A673 (cell line): ENCODE measurements at regions not wholly inside any gene's neighbourhood (a gene's known extent, or its start where the extent isn't known, plus 50 kb on each side); places are given as distances from the start of the nearest gene placed in this dataset.

Experiments used
- BruUV-seq: library from RNA; stranded (reverse); fragments of 400-500 nt; replicated peaks from 2 replicates; lab custom pipeline; 2021; lab: Mats Ljungman, UMichigan
- CTCF ChIA-PET: fragments of 300-600 bp; sonication (Branson Sonifier 250); formaldehyde crosslinking; loops from one replicate; lab custom pipeline; 2022; ENCODE audit warnings: antibody characterized with exemption; lab: Charles Lee
- POLR2A ChIA-PET: fragments of 300-600 bp; sonication (Branson Sonifier 250); formaldehyde crosslinking; loops from one replicate; lab custom pipeline; 2022; ENCODE audit warnings: antibody characterized with exemption; ENCODE audit not compliant: low non-redundant PET; lab: Charles Lee
- DNase-seq: peaks from one replicate; pipeline ENCODE4 v3.0.0-alpha.2; 2015; ENCODE audit warnings: low spot score
- H3K27ac ChIP-seq: fragments of 200-600 bp; sonication (generic); 2 replicates; pipeline ENCODE4 v1.5.1; 2016; ENCODE audit warnings: mixed run types, low read depth, mild to moderate bottlenecking, mixed read lengths, antibody characterized with exemption, low read length; ENCODE audit not compliant: poor library complexity, severe bottlenecking
- H3K27me3 ChIP-seq: fragments of 200-600 bp; sonication (generic); replicated peaks from 2 replicates; pipeline ENCODE4 v1.6.1; 2017; ENCODE audit warnings: mixed run types, low read depth, mild to moderate bottlenecking, mixed read lengths, antibody characterized with exemption, low read length; ENCODE audit not compliant: insufficient read depth, poor library complexity
- H3K36me3 ChIP-seq: fragments of 200-600 bp; sonication (generic); 2 replicates; pipeline ENCODE4 v1.6.1; 2016; ENCODE audit warnings: mixed run types, mild to moderate bottlenecking, mixed read lengths, antibody characterized with exemption, low read length; ENCODE audit not compliant: insufficient read depth, poor library complexity, severe bottlenecking
- H3K4me1 ChIP-seq: fragments of 200-600 bp; sonication (generic); 2 replicates; pipeline ENCODE4 v1.6.1; 2017; ENCODE audit warnings: mixed run types, mild to moderate bottlenecking, mixed read lengths, antibody characterized with exemption, low read length; ENCODE audit not compliant: insufficient read depth, poor library complexity, severe bottlenecking
- H3K4me3 ChIP-seq: fragments of 200-600 bp; sonication (generic); 2 replicates; pipeline ENCODE4 v1.5.1; 2016; ENCODE audit warnings: low read depth, mixed run types, mild to moderate bottlenecking, mixed read lengths, low read length; ENCODE audit not compliant: poor library complexity, severe bottlenecking
- H3K9me3 ChIP-seq: fragments of 200-600 bp; sonication (generic); 2 replicates; pipeline ENCODE4 v1.6.1; 2016; ENCODE audit warnings: mixed run types, low read depth, mild to moderate bottlenecking, mixed read lengths, antibody characterized with exemption, low read length; ENCODE audit not compliant: poor library complexity, severe bottlenecking
- EZH2 ChIP-seq: fragments of 200-600 bp; sonication (generic); IDR thresholded peaks from 2 replicates; pipeline ENCODE4 v1.6.1; 2017; ENCODE audit warnings: borderline replicate concordance, low read depth, mild to moderate bottlenecking, mixed read lengths, antibody characterized with exemption, low read length; ENCODE audit not compliant: poor library complexity, severe bottlenecking
- intact Hi-C: fragments of 100-400 bp; cut with micrococcal nuclease; formaldehyde crosslinking; loops from one replicate; pipeline ENCODE4 v1.10.0; 2022; ENCODE audit not compliant: unreplicated experiment
- TF ChIP-seq, protein P1 (sequence below): fragments of 300-800, 200-600 bp; sonication (generic); conservative IDR thresholded peaks from 2 replicates; pipeline ENCODE4 v1.5.1; 2017; ENCODE audit warnings: low read depth, mild to moderate bottlenecking, antibody characterized with exemption, low read length, moderate library complexity, mixed read lengths

- no peaks in the 10 kb centered on the region for H3K4me1 ChIP-seq
- ChIA-PET POLR2A (no interaction called here), CTCF (no interaction called here)
- H3K27me3 ChIP-seq, result no peaks in the 10 kb centered on the region
- H3K36me3 ChIP-seq, result no peaks in the 10 kb centered on the region
- DNase-seq, result no peak
- no peaks in the 10 kb centered on the region for H3K9me3 ChIP-seq
- intact Hi-C loops, result no loop called here
- BruUV-seq, result no TSS peak
- no peak overlapping the region for H3K4me3 ChIP-seq
- TF ChIP-seq, protein P1, sequence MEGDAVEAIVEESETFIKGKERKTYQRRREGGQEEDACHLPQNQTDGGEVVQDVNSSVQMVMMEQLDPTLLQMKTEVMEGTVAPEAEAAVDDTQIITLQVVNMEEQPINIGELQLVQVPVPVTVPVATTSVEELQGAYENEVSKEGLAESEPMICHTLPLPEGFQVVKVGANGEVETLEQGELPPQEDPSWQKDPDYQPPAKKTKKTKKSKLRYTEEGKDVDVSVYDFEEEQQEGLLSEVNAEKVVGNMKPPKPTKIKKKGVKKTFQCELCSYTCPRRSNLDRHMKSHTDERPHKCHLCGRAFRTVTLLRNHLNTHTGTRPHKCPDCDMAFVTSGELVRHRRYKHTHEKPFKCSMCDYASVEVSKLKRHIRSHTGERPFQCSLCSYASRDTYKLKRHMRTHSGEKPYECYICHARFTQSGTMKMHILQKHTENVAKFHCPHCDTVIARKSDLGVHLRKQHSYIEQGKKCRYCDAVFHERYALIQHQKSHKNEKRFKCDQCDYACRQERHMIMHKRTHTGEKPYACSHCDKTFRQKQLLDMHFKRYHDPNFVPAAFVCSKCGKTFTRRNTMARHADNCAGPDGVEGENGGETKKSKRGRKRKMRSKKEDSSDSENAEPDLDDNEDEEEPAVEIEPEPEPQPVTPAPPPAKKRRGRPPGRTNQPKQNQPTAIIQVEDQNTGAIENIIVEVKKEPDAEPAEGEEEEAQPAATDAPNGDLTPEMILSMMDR, result no peak
- no peak for TF ChIP-seq EZH2
- H3K27ac ChIP-seq, result no peak overlapping the region
Measured at GRCh38 chr10:31139497-31139896, 107.8 kb upstream of the ZNF438 start.

DNA sequence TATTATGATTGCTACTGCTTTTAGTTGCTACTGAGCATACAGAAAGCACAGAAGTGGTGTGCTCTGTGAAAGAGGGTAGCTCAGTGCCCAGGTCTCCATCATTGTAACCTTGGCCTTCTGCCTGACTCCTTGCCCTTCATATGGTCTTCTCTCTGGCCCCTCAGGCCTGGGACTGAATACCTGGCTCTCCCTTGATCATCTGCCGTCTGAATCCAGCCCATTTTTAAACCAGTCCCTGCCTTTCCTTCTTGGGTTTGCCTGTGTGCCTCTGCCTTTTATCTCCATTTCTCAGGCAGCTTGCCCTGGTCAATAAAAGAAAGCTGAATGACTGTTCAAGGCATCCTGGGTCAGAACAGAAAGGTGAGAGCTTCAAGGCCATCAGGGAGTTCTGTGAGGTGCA is 109.1 kb upstream of the ZNF438 start:
- Histone ChIP-seq H3K27ac (no peak overlapping the region), H3K27me3 (no peaks in the 10 kb centered on the region), H3K9me3 (no peaks in the 10 kb centered on the region), H3K4me3 (no peak overlapping the region), H3K4me1 (no peaks in the 10 kb centered on the region), H3K36me3 (no peaks in the 10 kb centered on the region)
- ChIA-PET CTCF (no interaction called here), POLR2A (no interaction called here)
- BruUV-seq, result no TSS peak
- DNase-seq, result no peak
- no peak for TF ChIP-seq EZH2
- TF ChIP-seq, protein P1, result no peak
- intact Hi-C loops, result no loop called here

DNA sequence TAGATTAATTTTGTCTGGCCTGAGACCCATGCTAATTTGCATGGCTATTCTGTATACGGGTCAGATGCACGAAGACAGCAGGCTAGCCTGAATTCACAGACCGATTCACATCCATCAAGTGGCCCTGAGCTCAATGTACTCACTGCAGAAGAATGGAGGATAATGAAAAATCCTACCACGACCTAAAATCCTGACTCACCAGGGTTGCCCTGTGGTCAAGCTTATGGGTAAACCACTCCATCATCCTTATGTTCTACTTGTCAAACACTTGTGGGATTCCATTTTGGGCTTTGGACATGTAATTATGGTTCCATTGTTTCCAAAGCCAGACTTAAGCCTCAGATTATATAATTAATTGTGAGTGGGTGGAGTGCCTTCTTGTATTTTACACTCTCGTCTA is 110.4 kb upstream of the ZNF438 start:
- BruUV-seq, result no TSS peak
- no peaks in the 10 kb centered on the region for H3K9me3 ChIP-seq
- ChIA-PET CTCF (no interaction called here), POLR2A (no interaction called here)
- intact Hi-C loops, result no loop called here
- no peak overlapping the region for H3K27ac ChIP-seq
- no peaks in the 10 kb centered on the region for H3K36me3 ChIP-seq
- no peak overlapping the region for H3K4me3 ChIP-seq
- H3K27me3 ChIP-seq, result no peaks in the 10 kb centered on the region
- no peaks in the 10 kb centered on the region for H3K4me1 ChIP-seq
- TF ChIP-seq EZH2, result no peak
- TF ChIP-seq, protein P1, result no peak
- no peak for DNase-seq
